NCI-H82 treated with DMSO at 0.1 percent for 48 hours (cell line): ENCODE measurements at regions not wholly inside any gene's neighbourhood (a gene's known extent, or its start where the extent isn't known, plus 50 kb on each side); places are given as distances from the start of the nearest gene placed in this dataset.
"Not testable (repeated sequence)": the region's sequence is repeated elsewhere in the genome, so short reads cannot be mapped to it uniquely, and the experiment has no call there.

ENCODE experiments used
- DNase-seq: peaks from one replicate; lab custom pipeline; 2025; ENCODE audit not compliant: unreplicated experiment; lab: John Stamatoyannopoulos, UW

DNA sequence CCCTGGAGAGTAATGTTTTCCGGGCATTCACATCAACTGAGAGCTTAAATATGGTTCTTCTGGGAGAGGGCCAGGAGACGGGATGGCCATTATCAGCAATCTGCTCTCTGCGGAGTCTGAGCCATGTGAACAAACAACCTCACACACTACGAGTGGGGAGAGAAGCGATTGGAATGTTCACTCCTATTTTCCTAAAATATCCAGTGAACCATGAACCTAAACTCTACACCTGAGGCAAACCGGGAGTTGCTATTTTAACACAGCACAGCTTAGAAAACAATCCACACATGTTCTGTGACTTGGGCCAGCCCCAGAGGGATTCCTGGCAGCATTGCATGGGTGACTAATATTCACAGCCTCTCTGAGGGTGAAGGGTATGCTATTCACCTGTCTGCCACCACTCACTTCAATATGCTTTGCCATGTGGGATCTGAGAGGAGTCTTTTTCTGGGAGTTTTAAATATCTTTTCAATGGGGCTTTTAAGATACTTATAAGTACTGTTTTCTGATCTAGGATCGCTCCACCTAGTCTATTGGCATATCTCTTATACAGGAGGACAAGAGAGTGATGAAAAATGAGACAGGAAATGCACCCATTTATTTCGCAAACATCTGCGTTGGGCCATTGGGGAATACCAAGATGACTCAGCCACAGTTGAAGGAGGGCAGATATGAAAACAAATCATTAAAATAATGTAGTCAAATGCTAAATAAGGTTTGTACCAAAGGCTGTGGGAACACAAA, 72.6 kb upstream of the SERP2 start:
- DNase-seq, result no peak

DNA sequence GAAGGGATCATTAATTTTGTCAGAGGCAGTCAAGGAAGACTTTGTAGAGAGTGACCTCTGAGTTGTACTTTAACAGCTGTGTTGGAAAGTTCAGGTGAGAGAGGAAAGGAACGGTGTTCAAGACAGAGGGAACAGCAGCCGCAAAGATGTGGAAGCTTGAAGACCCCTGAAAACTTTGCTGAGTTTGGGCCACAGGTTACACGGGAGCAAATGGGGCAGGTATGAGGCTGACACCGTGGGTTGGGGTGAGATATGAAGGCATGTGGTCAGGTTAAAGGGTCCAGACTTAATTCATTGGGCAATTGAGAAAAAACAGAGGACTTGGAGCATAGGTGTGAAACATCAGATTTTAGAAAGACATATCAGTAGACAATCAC, 72.0 kb upstream of the SERP2 start:
- DNase-seq, result no peak

DNA sequence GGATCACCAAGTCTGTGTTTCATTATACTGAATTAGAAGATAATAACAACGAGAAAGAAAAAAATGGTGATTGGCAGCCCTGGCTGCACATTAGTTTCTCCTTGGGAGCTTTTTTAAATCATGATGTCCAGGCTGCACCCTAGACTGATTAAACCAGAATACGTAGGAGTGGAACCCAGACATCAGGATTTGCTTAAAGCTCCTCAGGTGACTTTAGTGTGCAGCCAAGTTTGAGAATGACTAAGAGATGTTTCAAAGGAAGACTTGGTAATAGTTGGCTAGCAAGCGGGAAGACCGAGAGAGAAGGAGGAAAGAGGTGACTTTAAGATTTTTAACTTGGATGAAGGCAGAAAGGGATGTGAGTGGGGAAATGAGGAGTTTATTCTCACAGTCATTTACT, 71.4 kb upstream of the SERP2 start:
- no peak for DNase-seq

DNA sequence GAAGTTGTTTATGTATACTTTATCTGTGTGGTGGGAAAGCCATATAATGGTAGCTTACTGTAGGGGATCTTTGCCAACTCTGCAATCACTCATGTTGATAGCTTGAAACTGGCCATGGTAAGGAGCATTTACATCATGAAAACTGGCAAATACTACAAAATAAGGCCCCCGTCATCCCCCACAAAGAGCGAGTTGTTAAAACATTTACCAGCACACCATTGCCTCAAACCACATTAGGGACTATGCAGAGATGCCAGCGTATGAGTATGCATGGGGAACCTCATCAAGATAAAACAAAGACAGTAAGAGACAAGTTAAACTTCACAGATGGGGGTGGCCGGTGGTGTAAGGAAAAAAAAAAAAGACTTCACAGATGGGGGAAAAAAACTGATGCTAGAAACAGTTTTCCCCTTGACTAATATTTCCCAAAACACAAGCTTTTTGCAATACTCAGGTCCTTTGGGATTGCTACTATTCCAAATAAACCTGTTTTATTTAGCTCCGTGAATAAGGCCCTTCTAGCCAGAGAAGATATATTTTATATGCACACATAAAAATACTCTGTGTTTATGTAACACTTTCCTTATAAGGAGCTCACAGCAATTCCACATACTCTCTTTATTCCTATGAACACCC, 70.6 kb upstream of the SERP2 start:
- no peak for DNase-seq

DNA sequence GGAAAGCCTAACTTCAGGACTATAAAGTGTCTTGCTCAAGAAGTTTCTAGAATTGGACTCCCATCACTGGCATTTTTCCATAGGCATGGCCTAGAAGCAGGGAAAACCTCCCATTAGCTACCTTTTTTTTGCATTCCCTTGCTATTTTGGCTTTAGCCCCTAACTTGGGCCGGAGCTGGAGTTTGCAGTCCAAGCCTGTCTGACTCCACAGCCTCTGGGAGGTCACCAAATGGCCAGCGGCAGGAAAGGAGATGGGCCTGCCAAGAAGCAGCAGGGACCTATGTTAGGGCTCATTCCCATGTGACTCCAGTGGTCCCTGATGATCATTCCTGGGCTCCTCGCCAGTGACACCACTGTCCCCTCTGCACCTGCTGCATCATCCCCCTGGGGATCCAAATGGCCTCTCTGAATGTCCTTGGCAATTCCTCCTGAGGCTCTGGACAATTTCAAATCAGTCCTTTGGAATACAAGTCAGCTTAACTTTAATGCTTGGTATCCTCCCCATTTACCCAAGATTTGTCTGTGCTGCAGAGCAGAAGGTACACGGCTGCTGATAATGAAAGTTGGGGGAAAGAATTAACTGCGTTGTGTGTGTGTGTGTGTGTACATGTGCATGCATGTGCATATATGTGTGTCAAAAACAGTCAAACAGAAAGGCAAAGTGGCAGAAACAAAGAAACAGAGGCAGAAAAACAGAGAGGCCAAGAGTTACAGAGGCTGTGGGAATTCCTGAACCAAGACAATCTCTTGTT, 69.8 kb upstream of the SERP2 start:
- DNase-seq, result no peak

DNA sequence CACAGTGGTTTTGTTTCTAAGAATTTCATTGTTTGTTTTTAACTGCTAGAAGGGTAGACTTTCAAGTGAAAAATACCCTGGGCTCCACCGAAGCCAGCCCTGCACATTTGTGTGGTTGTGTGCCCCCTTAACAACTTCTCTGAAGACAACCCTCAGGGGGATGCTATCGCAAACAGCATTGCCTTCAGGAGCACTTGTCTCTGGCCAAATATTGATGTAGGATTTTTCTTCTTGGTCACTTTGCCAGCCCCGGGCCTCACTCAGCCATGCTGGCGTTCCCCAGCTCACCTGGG, 69.2 kb upstream of the SERP2 start:
- DNase-seq, result no peak

- peak; percentile 82 for DNase-seq
These were observed 68.3 kb upstream of the SERP2 start for GRCh38 chr13:44305286-44305685.

GRCh38 chr13:44305917-44306370, 67.7 kb upstream of the SERP2 start:
- no peak for DNase-seq

GRCh38 chr13:44306371-44307192, 67.0 kb upstream of the SERP2 start:
- DNase-seq, result peak; percentile 53

DNA sequence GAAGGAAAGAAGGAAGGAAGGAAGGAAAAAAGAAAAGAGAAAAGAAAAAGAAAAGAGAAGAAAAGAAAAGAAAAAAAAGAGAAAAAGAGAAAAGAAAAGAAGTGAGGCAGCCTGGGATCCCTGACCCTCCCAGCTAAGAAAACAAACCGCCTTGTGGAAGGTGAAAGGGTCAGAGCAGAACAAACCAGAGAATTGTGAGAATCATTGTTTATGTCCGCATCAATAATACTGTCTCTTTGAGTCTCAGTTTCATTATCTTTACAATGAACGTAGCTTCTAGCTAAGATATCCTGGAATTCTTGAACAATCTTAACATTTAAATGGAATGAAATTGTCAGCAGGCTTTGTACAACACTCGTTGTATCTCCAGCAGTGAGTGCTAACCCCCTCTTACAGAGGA, 66.4 kb upstream of the SERP2 start:
- DNase-seq, result no peak

DNA sequence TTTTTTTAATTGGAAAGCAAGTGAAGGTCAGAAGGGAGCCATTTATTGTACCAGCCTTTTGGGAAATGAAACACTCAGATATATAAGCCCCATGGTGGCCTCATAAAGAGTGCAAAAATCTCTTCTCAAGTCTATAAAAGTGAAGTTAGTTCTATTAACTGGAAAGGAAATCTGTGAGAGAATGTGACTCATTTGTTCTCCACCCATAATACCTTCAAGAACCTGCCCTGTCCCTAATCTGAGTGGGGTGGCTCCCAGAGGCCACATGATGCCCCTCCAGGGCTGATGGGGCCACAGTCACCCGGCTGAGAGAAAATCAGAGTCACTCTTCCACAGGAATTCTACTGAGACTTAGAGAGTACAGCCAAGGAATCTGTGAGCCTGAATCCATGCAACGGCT, 65.8 kb upstream of the SERP2 start:
- DNase-seq, result no peak

- DNase-seq, result no peak
These were observed 65.3 kb upstream of the SERP2 start for GRCh38 chr13:44308352-44308751.

- DNase-seq, result no peak
These were observed 63.5 kb upstream of the SERP2 start for GRCh38 chr13:44309794-44310757.

DNA sequence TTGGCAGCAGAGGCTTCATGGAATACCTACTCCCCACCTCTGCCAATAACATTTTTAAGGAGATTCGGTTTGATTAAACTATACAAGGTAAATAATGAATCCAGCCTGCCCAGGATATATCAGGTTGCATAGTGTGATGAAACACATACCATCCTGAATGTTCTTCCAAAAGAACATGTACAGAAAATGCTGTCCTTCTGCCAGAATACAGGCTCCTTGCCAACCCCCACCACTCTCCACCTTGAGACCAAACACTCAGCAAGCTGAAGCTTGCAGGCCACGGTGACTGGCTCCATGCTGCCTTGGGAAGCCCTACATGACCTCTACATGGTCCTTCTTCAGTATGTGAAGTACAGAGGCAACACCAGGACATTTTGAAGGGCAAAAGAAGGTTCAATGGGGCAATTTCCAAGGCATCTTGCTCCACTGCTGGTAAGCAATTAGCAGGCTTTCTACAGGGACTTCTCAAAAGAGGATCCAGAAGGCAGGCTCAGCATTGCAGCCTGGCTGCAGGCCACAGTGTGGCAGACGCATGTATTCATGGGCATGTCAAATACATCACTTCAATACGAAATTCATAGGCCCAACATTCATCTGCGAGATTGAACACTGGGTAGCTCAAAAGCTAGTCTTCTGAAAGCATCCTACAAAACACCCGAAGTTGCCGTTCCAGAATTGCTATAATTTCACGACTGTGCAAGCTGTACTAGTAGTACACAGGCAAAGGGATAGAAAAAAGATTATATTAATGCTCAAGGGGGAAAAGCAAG, 62.4 kb upstream of the SERP2 start:
- DNase-seq, result no peak

DNA sequence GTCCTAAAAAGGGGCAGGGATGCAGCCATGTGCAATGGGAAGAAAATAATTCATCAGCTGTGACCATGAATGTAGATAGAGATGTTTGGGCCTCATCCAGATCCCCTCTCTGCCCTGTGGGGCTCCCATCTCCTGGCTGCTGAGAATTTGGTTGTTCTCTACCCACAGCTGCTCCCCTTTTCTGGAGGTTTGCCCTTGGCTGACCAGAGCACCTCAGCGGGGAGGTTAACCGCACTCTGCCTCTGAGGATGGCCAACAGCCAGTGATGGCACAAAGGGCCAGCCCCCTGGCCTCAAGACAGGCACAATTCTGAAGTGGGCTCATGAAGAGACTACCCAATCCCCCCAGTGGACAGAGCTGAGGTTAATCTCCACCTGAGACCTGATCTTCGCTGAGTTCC, 61.5 kb upstream of the SERP2 start:
- no peak for DNase-seq

DNA sequence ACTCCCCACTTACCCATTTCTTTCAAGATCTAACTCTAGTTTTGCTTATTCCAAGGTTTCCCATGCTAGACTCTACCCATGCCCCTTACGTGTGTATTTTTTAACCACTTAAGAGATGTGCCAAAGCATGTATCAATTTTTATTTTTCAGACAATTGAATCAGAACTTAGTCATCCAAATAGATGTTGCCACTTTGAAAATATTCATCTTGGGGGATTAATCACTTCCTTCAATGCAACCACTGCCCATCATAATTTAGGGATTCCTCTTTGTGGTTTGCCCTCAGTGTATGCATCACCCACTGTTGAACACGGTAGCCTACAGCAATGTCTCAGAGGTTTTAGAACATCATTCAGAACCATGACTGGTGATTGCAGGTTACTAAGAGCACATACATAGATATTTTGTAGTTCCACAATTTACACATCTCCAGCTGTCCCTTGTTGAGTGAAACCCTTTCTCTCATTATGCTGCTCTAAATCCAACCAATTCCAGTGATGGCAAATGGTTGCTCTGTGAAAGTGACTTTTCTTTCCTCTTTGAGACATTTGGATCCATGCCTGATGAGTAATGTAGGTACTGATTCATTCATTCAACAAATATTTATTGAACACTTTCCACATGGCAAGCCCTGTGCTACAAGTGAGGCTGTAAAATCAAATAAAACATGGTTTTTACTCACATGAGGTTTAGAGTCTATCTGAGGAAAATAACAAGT, 60.6 kb upstream of the SERP2 start:
- no peak for DNase-seq

- no peak for DNase-seq
These were observed 60.0 kb upstream of the SERP2 start for GRCh38 chr13:44313674-44314073.

GRCh38 chr13:44314160-44314559, 59.5 kb upstream of the SERP2 start:
- DNase-seq, result not testable (repeated sequence)

DNA sequence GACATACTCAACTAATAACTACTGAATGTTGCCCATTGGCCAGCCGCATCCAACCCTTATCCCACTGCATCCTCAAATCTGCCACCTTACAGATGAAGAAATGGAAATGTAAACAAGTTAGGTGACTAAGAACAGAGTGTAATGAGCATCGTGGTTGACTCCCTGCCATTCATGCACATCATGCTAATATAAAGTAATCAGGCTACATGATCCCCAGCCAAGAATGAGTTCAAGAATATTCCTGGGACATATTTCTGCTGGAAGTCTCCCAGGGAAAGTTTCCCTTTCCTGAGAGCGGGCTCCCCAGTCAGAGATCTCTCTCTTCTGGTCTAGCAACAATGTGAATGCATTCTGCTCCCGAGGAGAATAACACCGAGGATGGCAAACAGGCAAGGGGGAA, 55.9 kb upstream of the SERP2 start:
- no peak for DNase-seq
